HG02678 (cell line): ENCODE measurements at regions not wholly inside any gene's neighbourhood (a gene's known extent, or its start where the extent isn't known, plus 50 kb on each side); places are given as distances from the start of the nearest gene placed in this dataset.

Source experiments
- ATAC-seq: cut with Tn5 transposase; IDR thresholded peaks from one replicate; pipeline ENCODE4 v1.9.1; 2021; ENCODE audit warnings: mild to moderate bottlenecking, moderate library complexity; ENCODE audit not compliant: unreplicated experiment

DNA sequence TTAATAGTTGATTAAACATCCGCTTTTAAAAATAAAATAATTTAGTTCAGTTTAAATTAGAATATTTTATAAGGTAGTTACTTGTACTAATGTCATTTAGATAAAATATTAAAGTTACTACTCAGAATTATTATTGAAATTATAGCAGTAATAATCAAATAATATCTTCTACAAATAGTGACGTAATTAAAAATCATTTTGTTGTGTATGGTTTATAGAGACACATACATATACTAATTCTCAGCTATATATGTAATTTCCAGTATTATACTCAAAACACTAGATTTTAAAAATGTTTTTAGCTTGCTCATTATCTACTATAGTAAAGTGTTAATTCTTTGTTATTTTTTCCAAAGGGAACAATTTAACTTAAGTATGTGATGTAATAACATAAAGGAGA is 435.2 kb upstream of the MANEA start:
- no peak for ATAC-seq

DNA sequence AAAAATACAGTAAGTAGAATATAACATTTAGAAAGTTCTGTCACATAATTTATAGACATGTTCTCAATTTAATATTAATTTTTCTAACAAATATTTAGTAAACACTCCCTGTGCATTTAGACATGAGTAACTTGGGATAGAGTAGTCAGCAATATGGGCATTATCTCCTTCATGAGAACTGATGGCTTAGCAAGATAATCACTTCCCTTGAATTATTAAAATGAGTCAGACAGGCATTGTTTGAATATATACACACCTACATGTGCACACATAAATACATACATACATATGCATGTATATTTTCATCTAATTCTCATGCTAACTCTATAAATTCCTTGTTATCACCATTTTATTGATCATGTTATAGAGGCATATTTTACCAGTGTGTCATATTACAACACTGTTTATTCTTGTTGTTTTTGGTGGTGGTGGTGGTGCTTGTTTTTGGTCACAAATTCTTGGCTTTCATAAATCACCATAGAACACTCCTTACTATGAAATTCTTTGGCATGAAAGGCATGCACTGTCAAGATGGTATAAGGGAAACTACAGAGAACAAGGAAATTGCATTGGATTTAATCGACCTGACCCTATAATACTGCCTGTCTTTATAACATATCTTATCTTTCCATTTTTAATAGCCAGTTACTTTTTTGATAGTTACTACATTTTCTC is 434.5 kb upstream of the MANEA start:
- no peak for ATAC-seq

DNA sequence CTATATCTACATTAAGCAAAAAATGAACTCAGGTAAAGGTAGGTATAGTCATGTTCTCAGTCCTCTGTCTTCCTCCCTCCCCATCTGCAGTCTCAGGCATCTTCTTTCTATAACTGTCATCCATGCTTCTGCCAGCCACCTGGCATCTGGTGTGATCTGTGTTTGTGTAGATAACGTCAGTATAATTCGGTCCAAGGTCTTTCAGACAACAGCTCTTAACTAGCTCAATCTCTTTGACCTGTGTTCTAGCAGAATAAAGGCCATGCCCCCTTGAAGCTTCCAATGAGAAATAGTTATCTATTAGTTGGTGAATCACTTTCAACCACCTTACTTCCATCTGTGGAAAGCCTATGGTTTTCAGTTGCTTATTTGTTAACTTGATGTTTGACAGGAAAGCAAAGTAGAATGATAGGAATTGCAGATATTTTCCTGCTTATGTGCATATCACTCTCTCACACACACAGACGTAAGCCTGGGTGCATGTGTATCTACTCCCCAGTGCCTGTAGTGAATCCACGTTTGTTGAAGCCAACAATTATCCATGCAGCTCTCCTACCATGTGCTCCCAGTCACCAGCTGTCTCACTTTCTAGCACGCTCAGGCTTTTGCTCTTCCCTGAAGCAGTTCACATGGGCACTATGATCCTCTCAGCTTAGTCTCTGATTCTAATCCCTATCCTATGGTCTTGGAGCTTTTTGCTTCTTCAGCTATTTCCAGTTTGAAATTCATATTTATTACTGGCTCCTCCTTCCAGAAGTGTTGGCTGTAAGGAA is 433.7 kb upstream of the MANEA start:
- ATAC-seq = no peak

DNA sequence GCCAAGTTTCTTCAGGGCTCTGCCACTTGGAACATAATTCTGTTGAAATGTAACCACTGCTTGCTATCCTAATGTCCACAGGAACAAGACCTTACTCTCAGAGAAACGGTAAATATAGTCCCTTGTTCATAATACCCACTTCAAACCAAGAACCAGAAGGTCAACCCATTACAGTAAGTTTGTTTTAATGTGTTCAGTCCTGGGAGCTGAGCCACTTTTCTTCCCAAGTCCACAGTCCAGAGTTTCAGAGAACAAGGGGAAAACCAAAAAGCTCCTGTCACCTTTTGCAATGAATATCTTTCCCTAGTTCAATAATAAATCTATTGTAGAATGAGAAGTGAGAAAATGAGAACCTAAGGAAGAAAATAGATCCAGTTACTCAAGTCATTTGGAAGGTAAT is 431.9 kb upstream of the MANEA start:
- ATAC-seq = no peak

DNA sequence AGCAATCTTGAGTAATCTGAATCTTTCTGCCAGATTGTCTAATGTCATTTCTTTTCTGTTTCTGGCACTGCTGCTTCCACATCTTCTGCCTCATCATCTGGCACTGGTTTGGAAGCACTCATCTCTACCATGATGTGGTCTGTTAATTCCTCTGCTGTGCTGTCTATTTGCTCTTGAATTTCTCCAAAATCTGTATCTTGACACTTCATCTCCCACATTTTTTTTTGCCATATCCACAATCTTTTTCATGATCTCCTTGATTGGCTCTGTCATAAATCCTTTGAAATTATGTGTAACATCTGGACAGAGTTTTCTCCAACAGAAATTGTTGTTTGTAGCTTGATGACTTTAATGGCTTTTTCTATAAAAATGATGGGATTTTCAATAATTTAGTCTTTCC is 417.8 kb upstream of the MANEA start:
- no peak for ATAC-seq

DNA sequence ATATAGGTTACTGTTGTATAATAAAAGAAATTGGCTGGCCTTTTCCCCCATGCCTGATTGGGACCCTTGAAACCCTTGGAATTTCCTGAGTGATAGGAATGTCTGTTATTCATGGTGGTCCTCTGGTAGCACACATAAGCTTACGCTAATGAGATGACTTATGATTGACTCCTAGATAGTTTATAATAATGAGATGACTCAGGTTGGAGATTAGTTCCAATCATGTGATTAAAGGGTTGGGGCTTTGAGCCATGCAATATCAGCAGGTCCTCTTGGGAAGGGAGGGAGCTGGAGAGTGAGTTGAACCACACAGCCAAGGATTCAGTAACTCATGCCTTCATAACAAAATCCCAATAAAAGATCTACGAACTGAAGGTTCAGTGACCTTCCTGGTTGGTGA is 407.6 kb upstream of the MANEA start:
- no peak for ATAC-seq

DNA sequence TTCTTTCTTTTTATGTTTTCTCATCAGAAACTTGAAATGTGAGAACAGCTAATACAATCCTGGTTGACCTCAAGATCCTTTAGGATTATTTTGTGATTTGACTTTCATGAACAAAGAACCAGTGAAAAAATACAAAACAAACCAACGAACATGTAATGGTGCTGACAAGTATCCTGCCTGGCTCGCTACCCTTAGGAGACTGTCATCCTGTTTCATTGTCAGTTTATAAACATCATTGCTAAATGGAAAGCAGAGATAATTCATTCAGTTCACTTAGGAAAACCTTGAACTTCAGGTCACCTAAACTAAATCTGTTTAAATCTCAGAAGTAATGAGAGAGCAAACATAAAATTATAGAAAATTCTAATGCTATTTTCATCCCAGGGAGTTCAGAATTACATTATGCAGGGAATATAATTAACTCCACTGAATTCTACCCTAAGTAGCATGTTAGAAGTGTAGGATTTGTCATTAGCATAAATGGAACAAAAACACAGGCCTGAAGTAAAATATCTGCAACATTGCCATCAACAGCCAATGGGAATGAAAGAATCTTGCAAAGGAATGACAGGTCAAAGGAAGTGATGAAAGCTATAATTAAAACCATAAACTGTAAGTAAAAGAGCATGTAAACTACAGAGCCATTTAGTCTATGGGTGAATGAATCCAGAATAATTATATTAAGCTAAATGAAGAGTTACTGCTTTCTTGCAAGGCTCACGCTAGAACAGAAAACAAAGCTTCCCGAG is 401.2 kb upstream of the MANEA start:
- ATAC-seq = no peak

DNA sequence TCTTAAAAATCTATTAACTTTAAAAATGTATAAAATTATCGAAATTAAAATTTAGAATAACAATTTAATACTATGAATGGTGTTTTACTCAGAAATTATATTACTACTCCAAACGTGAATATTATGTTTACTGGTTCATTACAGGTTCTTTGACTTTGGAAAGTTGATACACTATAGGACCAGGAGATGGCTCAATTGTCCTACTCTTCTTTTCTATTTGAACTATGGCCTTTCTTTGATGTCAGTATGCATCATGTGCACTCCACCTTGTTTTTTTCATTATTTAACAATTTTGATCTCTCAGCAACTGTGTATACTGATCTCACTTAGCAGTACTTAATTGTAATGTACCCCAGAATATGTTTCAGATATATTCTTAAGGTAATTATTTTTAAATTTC is 391.5 kb upstream of the MANEA start:
- ATAC-seq = no peak

DNA sequence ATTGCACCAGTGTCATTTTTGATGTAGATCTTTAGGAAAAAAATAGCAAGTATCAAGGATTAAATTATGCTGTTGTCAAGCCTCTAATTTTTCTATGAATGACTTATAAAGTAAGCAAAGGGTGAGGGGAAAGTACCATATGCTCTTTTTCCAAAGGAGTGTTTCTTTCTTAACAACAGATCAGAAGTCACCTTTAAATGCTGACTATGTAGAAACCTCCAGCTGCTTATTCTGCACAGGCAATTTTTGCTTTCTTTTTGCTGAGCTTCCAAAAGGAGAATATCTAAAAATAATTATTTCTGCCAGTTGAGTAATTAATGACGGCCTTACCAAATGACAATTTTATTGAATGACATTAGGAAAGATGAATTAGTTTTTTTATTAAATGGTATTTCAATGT is 390.6 kb upstream of the MANEA start:
- no peak for ATAC-seq

DNA sequence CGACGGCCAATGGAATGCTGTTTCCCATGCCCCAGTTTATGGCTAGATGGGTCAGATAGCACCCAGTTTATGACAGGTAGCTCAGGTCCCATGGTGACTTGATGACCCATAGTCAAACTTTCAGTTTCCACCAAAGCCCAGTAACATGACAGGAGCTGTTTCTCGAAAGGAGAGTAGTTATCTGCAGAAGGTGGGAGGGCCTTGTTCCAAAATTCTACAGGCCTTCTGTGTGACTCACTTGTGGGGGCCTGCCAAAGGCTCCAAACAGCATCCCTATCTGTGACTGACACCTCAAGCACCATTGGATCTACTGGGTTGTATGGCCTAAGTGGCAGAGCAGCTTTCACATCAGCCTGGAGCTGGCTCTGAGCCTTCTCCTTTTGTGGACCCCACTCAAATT is 379.7 kb upstream of the MANEA start:
- no peak for ATAC-seq

DNA sequence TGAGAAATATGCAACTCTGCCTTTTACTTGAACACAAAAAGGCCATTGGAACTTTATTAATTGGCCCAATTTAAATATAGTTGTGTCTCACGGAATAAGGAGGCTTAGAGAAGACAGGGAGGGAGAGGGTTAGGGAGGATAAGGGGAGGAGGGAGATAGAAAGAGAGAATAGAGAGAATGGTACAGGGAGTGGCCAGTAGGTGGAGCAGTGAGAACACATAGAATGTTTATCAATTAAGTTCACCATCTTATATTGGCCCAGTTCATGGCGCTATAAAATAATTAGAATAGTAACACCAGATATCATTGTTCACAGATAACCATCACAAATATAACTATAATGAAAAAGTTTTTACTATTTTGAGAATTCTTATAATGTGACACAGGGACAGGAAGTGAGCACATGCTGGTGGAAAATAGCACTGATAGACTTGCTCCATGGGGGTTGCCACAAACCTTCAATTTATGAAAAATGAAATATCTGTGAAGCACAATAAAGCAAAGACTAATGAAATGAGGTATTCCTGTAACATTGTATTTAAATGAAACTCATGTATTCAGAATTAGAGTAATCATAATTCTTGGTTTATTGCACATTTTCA is 374.1 kb upstream of the MANEA start:
- ATAC-seq = peak; percentile 93

DNA sequence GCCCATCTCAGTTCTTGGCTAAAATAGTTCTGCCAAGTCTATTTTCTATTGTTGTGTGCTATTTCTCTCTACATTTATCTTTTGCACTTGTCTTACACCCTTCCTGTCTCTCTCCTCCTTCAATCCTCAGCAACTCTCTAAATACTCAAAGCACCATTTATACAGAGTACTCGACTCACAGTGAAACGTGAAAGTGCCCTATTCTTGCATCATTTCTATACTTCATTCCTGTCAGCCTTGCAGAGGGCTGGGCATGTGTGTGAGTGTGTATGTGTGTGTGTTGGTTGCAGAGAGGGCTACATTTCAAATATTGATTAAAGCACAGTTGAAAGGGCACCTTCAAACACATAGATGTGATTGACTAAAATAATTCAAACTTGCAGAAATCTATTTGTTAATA is 373.2 kb upstream of the MANEA start:
- no peak for ATAC-seq

DNA sequence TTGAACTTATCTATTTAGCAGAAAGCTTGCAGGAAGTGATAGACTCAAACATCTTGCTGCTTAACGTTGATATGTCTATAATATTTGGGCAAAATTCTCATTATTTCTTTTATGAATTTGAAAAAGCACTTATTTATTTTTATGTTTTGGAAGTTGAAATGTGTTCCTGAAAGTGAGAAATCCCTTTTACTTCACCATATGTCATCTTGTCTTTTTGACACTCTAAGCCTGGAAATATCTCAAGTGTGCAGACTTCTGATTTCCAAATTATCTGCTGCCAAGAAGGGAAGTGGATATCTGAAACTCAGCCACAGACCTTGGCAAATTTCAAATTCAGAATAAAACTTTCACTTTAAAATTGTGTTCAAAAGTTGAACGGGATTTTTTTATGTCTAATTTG is 368.7 kb upstream of the MANEA start:
- no peak for ATAC-seq

DNA sequence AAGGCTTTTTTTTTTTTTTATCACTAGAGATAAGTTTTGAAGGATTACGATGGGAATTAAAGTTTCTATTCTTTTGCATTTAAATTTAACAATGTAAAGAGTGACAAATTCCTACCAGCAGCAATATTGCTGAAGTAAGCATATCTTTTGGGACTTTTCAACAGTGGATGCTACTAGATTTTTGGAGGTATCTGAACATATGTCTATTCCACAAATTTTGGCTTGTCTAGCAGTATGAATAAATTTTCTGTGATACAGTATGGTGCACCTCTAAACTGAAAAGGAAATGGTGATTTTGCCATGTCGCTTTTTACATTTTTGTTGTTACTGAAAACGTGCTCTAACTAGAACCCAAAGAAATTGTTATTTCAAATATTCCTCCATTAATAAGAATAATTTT is 368.3 kb upstream of the MANEA start:
- ATAC-seq = no peak

DNA sequence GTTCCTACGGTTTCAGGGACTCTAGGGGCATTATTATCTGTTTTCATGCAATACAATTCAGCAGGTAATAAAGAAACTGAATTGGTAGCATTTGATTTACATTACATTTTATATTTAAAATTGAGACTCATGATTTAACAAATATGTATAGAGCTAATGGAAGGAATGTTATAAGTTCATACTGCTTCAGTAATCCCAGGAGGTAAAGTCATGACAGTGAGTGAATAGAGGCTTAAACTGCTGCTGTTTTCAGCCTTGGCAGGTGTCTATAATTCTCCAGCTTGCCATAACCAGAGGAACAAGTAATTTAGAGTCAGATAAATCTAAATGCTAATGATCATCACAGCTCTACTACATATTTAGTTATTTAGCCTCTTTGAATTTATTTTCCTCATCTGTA is 360.8 kb upstream of the MANEA start:
- ATAC-seq = no peak

DNA sequence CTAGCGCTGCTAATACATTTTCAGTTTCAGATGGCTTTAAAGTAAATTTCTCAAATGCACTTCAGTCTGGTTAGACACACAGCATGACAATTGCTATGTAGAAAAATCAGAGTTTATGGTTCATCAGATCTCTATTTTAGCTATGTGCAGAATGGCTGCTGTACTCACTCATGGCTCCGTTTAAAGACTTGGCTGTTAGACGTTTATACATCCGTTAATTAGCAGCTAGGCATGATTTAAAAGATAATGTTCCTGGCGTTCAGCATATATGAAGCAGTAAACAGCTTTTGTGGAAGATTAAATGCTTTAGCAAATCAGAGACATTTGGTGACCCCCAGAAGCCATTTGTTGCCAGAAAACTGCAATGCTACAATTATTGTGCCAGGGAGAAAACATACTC is 350.0 kb upstream of the MANEA start:
- ATAC-seq = no peak

DNA sequence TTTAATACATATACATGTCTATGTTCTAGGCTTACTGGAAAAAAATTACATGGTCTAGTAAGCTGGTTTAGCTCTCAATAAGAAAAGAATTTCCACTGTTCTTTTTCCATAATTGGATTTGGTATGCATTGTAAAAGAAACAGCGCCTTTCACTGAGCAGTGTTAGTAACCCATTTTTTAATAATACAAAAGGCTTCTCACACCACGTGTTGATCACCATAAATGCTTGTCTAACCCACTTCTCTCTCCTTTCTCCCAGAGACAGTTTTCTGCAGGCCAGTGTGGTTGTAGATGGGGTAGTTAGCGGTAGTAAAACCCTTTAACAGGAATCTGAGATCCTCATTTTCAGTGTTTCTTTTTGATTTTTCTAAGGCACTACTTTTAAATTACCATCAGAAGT is 348.7 kb upstream of the MANEA start:
- ATAC-seq = no peak

DNA sequence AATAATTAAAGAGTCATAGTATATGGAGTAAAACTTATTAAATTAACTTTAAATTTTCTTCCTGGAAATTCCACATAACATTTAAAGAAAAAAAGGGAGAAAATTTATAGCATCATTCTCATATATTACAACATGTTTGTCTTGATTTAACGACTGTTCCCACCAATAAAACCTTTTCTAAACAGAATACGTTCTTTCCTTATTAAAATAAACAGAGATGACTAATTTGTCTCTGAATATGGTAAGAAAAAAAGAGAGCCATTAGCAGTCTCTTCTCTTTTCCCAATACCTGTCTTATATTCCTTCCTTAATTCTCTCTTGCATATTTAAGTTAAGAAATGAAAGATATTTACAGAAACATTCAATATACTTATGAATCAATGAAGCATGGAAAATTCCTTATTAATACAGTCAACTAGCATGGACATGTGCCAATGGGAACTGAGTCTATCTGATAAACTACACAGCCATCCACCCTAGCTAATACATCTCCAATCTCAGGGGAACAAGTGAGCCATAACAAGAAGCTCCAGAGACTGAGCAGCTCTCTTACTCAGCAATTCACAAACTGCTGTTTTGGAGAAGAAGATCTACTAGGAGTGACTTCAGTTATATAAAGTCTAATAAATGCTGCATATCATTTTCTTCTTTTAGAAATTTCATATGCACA is 347.1 kb upstream of the MANEA start:
- ATAC-seq = no peak

DNA sequence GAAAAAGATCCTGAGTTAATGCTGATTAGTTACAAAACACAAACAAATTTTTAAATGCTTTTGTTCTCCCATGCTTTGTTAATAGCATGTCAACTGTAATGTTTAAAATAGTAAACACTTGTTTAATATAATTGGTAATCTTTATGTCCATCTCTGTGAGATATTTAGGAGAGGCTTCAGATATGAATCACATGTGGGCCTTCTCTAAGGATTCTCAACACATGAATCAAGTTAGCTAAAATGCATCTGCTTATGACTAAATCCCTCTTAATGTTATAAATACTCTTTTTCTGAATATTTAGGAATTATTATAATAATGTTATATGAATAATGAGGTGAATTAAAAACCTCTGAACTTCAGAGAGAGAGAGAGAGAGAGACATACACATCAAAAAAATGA is 345.9 kb upstream of the MANEA start:
- no peak for ATAC-seq

DNA sequence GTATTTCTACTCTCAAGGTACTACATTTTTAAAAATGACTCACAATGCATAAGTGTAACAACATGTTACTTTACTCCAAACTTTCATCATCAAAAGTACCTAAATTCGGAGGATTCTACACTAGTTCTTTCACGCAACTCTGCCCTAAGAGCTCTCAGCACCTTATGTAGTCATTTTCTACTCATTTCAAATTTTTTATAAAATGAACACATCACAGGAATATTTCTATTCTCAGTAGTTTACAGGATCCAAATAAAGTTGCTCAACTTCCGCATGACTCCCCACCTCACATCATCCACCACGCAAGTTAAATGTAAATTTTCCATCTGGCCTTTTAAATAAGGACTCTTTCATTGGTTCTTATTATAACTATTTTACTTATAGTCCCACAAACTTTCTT is 344.9 kb upstream of the MANEA start:
- ATAC-seq = no peak

DNA sequence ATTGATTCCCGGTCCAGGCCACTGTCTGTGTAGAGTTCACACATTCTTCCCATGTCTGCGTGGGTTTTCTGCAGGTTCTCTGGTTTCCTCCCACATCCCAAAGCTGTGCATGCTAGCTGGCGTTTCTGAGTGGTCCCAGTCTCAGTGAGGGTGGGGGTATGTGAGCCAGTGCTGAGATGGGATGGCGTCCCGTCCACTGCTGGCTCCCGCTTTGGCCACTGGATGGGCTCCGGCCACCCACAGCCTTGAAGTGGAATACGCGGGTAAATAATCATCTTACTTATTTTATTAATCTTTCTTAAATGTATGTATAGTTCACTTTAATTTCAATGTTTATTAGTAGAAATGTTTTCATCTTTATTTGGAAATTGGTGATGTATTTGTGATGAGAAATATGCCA is 343.5 kb upstream of the MANEA start:
- no peak for ATAC-seq
